Transverse colon (tissue), 4 donors: ENCODE measurements at regions not wholly inside any gene's neighbourhood (a gene's known extent, or its start where the extent isn't known, plus 50 kb on each side); places are given as distances from the start of the nearest gene placed in this dataset.

ENCODE experiments used
- DNase-seq: peaks from one replicate; pipeline ENCODE4 v3.0.0-alpha.2; 2019
- H3K27ac ChIP-seq, 4 donors: fragments of 200-600 bp; sonication (generic); 2 replicates each; pipeline ENCODE4 v1.5.1; 2016 to 2018; ENCODE audit warnings: inconsistent platforms in 4 of 4
- H3K27me3 ChIP-seq: fragments of 200-600 bp; sonication (generic); 2 replicates; pipeline ENCODE4 v1.5.1; 2017; ENCODE audit warnings: inconsistent platforms
- H3K36me3 ChIP-seq, 4 donors: fragments of 200-600 bp; sonication (generic); 2 replicates each; pipeline ENCODE4 v1.5.1; 2017 to 2019; ENCODE audit warnings: inconsistent platforms in 4 of 4
- H3K4me1 ChIP-seq, 4 donors: fragments of 200-600 bp; sonication (generic); 2 replicates each; pipeline ENCODE4 v1.5.1; 2017 to 2020; ENCODE audit warnings: inconsistent platforms in 4 of 4
- H3K4me3 ChIP-seq, 4 donors: fragments of 200-600 bp; sonication (generic); 1 replicate in 1 of 4; 2 replicates in 3 of 4; pipeline versions ENCODE4 v1.5.1 to v1.6.1; 2017 to 2019; ENCODE audit warnings: inconsistent platforms in 4 of 4
- H3K9me3 ChIP-seq, 2 donors: fragments of 200-600 bp; sonication (generic); 2 replicates each; pipeline ENCODE4 v1.5.1; 2017 to 2019; ENCODE audit warnings: inconsistent platforms in 2 of 2
- CTCF ChIP-seq, 5 experiments: fragments of 200-600 bp in 3 of 5; fragments of 450-650 bp in 2 of 5; sonication (generic) in 3 of 5; IDR thresholded peaks; 1 replicate in 2 of 5; 2 replicates in 3 of 5; pipeline ENCODE4 v1.5.1; 2016 to 2017; ENCODE audit warnings: antibody characterized with exemption in 5 of 5, inconsistent platforms in 3 of 5, mild to moderate bottlenecking in 2 of 5, moderate library complexity in 1 of 5
- EP300 ChIP-seq: sonication (generic); formaldehyde crosslinking; IDR thresholded peaks from one replicate; pipeline ENCODE4 v1.6.1; 2017; ENCODE audit warnings: antibody characterized with exemption, low read depth
- POLR2A ChIP-seq: fragments of 450-650 bp; IDR thresholded peaks from one replicate; pipeline ENCODE4 v1.6.1; 2016; ENCODE audit warnings: antibody characterized with exemption, mild to moderate bottlenecking, moderate library complexity
- POLR2AphosphoS5 ChIP-seq, 3 donors: sonication (generic); formaldehyde crosslinking; IDR thresholded peaks; one replicate each; pipeline ENCODE4 v1.6.1; 2016; ENCODE audit warnings: antibody characterized with exemption in 3 of 3
- WGBS, 2 donors: methylation state at CpG; one replicate each; pipeline ENCODE4 v1.1.5; 2018; ENCODE audit warnings: low coverage in 1 of 2; 5-methylcytosine and 5-hydroxymethylcytosine counted together
- in situ Hi-C, 4 donors: fragments of 200-750 bp; cut with MboI; loops; one replicate each; pipeline versions ENCODE4 v1.15.0 to v1.15.1; 2017; ENCODE audit warnings: low sequenced_read_pairs in 3 of 4, low pct_ligation_motif_present in 1 of 4, low pct_unique_long_range_greater_than_20kb in 1 of 4
- intact Hi-C: fragments of 100-400 bp; cut with DNase I; formaldehyde crosslinking; loops from one replicate; pipeline ENCODE4 v1.15.1; 2023; ENCODE audit warnings: low total_unique reads

- Histone ChIP-seq H3K27me3 (no peaks in the 10 kb centered on the region), H3K4me3 (peak overlapping the region in 3 of 4 donors; percentile 9 to 32 (median 15)), H3K9me3 (no peaks in the 10 kb centered on the region), H3K4me1 (peaks cover 28 to 63% (median 49%) of the 10 kb centered on the region in 4 donors), H3K36me3 (no peaks in the 10 kb centered on the region), H3K27ac (peak overlapping the region; percentile 86 to 90 (median 88))
- in situ Hi-C loops (no loop called here), intact Hi-C loops (no loop called here)
- DNase-seq = no peak
- TF ChIP-seq POLR2AphosphoS5 (IDR thresholded peaks at IDR 0.05) = no peak
- TF ChIP-seq CTCF (IDR thresholded peaks at IDR 0.05) = no peak
- TF ChIP-seq POLR2A = no peak
- TF ChIP-seq EP300 = no peak
- 17 to 48% methylated on average over 3 to 8 of the region's 8 CpGs for WGBS, 2 donors
These were observed 82.1 kb downstream of the C9orf152 start for GRCh38 chr9:110125763-110126351.

GRCh38 chr9:110126499-110126941, 81.4 kb downstream of the C9orf152 start:
- Histone ChIP-seq H3K36me3 (no peaks in the 10 kb centered on the region), H3K4me1 (peaks cover 32 to 69% (median 51%) of the 10 kb centered on the region in 4 donors), H3K4me3 (peak overlapping the region in 3 of 4 donors; percentile 9 to 32 (median 15)), H3K9me3 (no peaks in the 10 kb centered on the region), H3K27ac (peak overlapping the region; percentile 86 to 90 (median 88)), H3K27me3 (no peaks in the 10 kb centered on the region)
- in situ Hi-C loops = no loop called here
- TF ChIP-seq EP300 (no peak), CTCF (IDR thresholded peaks at IDR 0.05) (no peak), POLR2AphosphoS5 (IDR thresholded peaks at IDR 0.05) (no peak), POLR2A (no peak)
- DNase-seq = no peak
- intact Hi-C loops = no loop called here
- 54 to 58% methylated on average over 6 to 7 of the region's 7 CpGs for WGBS, 2 donors

GRCh38 chr9:110126986-110127864, 80.7 kb downstream of the C9orf152 start:
- Histone ChIP-seq H3K9me3 (no peaks in the 10 kb centered on the region), H3K4me3 (peak overlapping the region in 2 of 4 donors; percentile 13 to 32), H3K36me3 (no peaks in the 10 kb centered on the region), H3K27ac (peak overlapping the region; percentile 86 to 90 (median 88)), H3K4me1 (peaks cover 32 to 69% (median 52%) of the 10 kb centered on the region in 4 donors), H3K27me3 (no peaks in the 10 kb centered on the region)
- intact Hi-C loops (no loop called here), in situ Hi-C loops (no loop called here)
- TF ChIP-seq POLR2AphosphoS5 (IDR thresholded peaks at IDR 0.05) (peak in 2 of 3 donors; percentile 51), EP300 (no peak)
- WGBS, 2 donors = 57 to 79% methylated on average over 5 to 23 of the region's 23 CpGs
- peak; percentile 42 for DNase-seq

- H3K4me1 ChIP-seq = peaks cover 32 to 74% (median 50%) of the 10 kb centered on the region in 4 donors
- peak overlapping the region; percentile 86 to 90 (median 88) for H3K27ac ChIP-seq
- in situ Hi-C loops (no loop called here), intact Hi-C loops (no loop called here)
- H3K27me3 ChIP-seq = no peaks in the 10 kb centered on the region
- no peaks in the 10 kb centered on the region for H3K9me3 ChIP-seq
- H3K36me3 ChIP-seq = no peaks in the 10 kb centered on the region
- WGBS, 2 donors = 60 to 82% methylated on average over 4 to 7 of the region's 7 CpGs
- no peak overlapping the region for H3K4me3 ChIP-seq
- TF ChIP-seq POLR2A (no peak), CTCF (IDR thresholded peaks at IDR 0.05) (no peak), POLR2AphosphoS5 (IDR thresholded peaks at IDR 0.05) (no peak), EP300 (no peak)
- no peak for DNase-seq
These were observed 79.2 kb downstream of the C9orf152 start for GRCh38 chr9:110128664-110129329.
